Stimulated activated CD8-positive, alpha-beta memory T cell treated with anti-CD3 and anti-CD28 coated beads, Interleukin-15, amount 100 ng/mL, for 1 hour (primary cell): ENCODE measurements at regions not wholly inside any gene's neighbourhood (a gene's known extent, or its start where the extent isn't known, plus 50 kb on each side); places are given as distances from the start of the nearest gene placed in this dataset.

Source experiments
- DNase-seq: peaks from one replicate; pipeline ENCODE4 v3.0.0-alpha.2; 2020; ENCODE audit warnings: low read depth

DNA sequence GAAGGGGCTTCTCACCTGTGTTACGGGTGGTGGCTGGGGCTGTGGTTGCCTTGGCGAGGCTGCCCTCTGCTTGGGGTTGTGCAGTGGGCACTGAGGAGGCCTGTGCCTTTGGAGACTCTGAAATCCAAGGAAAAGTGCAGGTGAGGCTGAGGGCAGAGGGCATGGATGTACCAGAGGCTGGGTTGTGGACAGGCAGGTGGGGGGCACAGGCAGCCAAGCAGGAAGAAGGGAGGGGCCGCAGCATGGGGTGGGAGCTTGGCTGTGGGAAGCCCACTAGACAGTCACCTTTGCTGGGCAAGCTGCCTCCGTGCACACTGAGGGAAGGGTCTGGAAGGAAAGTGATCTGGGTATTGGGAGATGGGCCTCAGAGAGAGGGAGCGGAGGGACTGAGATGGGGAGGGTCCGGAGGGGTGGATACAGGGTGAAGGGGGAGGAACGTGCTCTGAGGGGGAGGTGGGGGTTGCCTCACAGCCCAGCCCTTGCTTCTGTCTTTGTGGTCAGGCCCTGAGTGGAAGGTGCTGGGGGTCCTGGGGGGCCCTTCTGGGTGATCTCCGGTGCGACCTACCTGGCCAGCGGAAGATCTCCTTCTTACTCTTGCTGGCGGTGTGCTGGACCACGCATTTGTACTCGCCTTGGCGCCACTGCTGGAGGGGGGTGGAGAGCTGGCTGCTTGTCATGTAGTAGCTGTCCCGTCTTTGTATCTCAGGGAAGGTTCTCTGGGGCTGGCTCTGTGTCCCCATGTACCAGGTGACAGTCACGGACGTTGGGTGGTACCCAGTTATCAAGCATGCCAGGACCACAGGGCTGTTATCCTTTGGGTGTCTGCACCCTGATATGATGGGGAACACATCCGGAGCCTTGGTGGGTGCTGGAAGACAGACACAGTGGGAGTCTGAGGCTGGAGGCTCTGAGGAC lies 318.7 kb downstream of the TMEM121 start:
- DNase-seq, result no peak

DNA sequence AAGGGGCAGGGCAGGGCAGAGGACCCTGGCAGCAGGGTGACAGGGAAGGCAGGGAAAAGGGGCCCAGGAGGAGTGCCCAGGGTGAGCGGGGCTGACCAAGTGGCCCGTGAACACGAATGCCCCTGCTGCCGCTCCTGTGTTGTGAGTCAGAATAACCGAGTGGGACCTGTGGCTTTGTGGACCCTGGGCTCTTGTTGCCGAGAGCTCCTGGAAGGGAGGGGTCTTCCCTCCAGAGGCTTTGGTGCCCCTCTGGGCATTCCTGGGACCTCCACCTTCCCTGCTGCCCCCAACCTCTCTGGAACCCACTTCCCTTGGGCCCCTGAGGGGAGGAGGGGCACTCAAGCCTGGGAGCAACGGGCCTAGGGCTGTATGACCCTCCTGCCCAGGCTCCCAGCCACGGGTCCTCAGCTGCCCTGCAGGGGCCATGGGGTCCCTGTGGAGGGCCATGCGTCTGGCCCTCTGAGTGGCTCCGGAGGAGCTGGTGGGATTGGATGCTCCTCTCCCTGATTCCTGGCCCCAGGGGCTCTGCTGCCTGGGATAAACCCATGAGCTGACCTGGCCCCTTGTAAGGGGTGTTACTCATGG lies 319.4 kb downstream of the TMEM121 start:
- no peak for DNase-seq

DNA sequence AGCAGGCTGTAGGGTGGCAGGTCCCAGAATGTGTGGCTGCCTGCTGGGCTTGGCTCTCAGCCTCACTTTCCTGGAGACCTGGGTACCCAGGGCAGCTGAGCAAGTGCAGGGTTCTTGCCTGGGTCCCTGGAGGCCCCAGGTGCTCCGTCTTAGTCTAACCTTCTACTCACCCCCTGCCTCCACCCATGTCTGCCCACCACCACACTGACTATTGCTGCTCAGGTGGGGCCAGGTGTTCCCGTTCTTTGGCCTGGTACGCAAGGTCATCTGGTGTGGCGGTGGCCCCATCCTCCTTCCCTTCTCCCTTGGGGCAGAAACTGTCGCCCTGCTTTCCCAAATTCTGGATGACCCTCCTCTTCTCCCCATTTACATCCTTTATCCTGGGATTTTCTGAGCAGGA lies 319.9 kb downstream of the TMEM121 start:
- no peak for DNase-seq

DNA sequence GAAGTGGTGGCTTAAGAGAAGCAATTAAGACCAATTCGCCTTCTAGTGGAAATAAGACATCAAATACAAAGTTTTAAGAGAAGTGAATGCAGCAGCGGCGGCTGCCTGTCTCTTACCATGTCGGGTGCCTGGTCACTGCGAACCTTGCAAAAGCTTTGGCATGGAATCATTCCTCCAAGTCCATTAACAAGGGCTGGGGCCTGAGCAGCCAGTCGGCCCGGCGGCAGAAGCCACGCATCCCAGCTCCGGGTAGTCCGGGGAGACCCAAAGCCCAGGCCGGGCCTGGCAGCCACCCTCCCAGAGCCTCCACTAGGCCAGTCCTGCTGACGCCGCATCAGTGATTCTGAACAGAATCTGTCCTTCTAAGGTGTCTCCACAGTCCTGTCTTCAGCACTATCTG lies 321.0 kb downstream of the TMEM121 start:
- DNase-seq, result no peak

DNA sequence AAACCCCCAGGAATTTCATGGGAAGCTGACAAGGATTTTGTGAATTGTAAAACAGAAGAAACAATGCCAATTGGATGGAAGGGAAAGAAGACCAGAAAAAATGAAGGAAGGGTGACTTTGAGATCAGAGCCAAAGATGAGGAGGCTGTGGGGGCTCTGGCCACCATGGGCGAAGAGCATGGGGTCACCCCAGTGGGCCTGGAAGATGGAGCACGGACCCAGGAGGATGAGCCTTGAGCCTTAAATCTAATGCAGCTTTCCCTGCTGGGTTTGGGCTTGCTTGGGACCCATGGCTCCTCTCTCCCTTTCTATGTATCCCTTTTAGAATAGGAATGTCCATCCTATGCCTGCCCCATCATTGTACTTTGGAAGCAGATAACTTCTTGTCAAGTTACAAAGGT lies 322.2 kb downstream of the TMEM121 start:
- DNase-seq, result no peak

DNA sequence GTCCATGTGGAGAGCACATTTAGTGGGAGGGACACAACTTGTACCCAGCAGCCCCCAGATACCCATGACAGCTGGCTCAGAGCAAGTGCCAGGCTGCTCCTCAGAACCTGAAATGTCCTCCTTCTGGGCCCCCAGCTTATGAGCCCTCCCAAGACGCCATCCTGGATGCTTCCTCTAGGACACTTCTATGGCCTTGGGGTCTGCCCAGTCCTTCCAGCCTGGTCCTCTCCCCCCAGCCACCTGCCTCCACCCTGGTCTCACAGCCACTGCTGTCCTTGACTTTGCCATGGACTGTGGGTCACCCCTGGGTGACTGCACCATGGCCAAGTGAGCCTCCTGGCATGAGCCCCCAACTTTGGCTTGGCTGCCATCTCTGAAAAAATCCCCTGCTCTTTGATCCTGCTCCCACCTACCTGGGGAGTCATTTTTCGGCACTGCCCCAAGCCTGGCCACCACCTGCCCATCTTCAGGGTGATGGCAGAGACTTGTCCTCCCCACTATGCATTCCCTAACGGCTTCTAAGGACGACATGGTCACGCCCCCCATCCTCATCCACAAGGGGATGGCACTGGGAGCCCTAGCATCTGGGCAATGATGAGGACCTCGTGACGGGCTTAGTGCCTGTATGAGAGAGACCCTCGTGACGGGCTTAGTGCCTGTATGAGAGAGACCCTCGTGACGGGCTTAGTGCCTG lies 323.7 kb downstream of the TMEM121 start:
- no peak for DNase-seq

DNA sequence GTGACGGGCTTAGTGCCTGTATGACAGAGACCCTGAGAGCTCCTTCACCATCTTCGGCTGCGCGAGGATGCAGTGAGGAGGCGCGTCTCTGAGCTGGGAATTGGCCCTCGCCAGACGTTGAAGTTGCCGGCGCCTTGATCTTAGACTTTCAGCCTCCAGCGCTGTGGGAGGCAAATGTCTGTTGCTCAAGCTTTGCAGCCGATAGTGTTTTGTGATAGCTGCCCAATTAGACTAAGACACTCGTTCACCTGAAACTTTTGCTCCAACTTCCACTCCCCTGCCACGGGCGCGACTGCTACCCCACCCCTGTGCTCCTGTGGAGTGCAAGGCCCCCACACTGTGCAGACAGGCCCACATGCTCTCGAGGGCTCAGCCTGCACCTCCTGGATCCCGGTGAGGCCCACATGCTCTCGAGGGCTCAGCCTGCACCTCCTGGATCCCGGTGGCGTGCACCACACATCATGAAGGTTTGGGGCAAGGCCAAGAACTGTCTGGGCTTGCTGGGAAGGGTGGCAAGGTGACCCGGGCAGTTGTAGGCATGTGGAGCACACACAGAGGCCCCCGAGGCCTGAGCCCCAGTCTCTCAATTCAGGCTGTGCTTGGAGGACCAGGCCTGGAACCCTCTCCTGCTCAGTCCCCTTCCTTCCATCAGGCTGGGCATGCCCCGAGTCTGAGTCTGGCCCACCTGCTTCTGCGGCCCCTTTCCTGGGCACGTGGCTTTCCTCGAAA lies 324.6 kb downstream of the TMEM121 start:
- no peak for DNase-seq

DNA sequence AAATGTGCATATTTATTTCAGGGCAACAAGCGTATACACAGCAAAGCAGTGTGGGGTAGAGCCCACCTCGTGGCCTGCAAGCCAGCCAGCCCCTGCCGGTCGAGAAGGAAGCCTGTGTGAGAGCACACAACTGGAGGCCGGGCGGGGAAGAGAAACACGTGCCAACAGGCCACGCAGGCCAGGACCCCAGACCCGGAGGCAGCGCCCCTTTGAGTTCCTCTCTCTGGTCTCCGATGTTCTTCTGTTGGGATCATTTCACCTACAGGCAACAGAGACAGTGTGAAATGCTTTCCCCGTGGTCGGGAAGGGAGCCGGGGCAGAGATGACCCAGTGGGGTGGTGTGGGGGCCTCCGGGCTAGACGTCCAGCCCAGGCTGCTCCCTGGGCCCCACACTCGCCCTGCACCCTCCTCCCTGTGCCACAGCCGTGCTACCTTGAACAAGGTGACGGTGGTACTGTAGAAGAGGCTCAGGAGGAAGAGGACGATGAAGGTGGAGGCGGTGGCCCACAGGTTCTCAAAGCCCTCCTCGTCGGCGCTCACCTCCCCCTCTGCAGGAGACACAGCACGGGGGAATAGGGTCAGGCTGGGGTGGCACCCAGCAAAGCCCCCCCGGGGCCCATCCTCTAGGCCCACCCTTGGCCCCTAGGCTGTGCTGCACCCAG lies 325.5 kb downstream of the TMEM121 start:
- no peak for DNase-seq

DNA sequence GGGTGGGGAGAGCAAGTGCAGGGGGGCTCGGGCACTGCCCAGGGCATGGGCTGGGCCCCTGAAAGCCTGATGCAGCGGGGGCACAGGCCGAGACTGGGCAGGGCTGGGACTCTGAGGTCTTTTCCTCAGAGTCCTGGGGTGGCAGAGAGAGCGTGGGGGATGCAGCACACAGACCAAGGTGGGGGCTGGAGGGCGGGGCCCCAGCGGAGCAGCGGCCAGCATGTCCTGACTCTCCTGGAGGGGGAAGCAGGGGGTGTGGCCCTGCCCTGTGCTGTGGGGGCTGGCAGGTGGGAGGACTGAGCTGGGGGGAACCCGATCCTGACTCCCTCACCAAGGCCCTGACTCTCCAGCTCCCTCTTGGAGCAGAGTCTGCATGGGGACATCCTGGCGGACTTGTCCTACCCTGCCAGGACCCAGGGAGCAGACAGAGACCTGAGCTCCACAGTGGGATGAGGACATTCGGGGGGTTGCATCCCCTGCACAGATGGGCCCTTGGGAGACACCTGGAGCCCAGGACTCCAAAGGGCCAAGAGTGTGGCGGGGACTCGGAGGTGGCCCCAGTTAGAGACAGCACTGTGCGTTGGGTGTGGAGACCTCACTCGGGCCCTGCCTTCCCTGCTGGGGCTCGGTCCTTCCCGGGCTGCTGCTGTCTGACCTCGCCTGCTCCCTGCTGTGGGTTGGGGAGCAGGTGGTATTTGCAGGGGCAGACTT lies 326.1 kb downstream of the TMEM121 start:
- no peak for DNase-seq

DNA sequence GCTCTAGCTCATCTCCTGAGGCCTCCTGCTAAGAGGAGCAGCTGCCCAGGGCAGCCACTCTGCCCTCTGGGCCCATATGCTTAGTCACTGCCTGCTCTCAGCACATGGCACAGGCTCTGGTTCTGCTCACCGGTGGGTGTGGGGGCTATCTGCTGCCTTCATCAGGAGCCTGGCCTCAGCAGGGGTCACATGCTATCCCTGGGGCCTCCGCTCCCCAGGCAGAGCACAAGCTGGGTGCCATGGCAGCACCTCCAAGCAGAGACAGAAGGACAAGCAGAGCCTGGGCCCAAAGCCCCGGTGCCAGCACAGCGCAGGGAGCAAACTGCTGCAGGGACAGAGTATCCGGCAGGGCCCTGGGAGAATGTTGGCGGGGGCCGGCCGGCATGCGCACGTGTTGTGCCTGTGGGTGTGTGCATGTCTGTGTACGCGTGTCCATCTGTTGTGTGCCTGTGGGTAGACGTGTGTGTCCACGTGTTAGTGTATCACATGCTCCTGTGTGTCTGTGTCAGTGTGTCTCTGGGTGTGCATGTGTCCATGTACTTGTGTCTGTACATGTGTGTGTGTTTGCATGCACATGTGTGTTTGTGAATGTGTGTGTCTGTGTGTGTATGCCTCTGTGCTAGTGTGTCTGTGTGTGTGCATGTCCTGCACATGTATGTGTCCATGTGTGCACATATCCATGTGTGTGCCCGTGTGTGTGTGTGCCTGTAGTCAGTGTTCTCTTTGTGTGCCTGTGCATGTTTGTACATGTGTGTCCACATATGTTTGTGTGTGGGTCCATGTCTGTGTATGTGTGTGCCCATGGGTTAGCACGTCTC lies 326.9 kb downstream of the TMEM121 start:
- no peak for DNase-seq

DNA sequence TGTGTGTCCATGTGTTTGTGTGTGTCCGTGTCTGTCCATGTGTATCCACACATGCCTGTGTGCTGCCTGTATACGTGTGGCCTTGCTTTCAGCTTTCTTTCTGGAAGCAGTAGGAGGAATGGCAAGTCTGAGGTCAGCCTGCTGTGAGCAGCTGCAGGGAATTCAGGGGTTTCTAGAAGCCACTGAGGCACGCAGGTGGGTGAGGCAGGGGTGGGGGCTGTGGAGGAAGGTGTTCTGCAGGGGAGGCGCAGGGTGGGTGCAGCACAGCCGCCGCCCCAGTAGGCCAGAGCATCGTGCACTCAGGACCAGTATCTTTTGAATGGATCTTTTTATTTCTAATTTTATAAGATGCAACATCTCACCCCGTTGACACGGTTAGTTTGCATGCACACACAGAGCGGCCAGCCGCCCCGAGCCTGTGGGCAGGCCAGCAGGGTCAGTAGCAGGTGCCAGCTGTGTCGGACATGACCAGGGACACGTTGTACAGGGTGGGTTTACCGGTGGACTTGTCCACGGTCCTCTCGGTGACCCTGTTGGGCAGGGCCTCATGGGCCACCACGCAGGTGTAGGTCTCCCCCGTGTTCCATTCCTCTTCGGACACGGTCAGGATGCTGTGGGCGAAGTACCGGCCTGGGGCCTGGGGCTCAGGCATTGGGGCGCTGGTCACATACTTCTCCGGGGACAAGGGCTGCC lies 327.7 kb downstream of the TMEM121 start:
- DNase-seq, result no peak

DNA sequence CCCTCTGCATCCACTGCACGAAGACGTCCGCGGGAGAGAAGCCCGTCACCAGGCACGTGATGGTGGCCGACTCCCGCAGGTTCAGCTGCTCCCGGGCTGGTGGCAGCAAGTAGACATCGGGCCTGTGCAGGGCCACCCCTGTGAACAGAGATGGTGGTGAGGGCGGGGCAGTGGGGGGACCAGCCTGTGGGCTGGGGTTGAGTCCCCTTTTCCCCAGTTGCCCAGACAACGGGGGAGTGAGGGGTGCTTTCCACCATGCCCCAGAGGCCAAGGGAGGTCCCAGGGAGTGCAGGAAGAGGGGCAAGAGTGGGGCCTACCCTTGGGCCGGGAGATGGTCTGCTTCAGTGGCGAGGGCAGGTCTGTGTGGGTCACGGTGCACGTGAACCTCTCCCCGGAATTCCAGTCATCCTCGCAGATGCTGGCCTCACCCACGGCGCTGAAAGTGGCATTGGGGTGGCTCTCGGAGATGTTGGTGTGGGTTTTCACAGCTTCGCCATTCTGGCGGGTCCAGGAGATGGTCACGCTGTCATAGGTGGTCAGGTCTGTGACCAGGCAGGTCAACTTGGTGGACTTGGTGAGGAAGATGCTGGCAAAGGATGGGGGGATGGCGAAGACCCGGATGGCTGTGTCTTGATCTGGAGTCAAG lies 328.3 kb downstream of the TMEM121 start:
- DNase-seq, result no peak

DNA sequence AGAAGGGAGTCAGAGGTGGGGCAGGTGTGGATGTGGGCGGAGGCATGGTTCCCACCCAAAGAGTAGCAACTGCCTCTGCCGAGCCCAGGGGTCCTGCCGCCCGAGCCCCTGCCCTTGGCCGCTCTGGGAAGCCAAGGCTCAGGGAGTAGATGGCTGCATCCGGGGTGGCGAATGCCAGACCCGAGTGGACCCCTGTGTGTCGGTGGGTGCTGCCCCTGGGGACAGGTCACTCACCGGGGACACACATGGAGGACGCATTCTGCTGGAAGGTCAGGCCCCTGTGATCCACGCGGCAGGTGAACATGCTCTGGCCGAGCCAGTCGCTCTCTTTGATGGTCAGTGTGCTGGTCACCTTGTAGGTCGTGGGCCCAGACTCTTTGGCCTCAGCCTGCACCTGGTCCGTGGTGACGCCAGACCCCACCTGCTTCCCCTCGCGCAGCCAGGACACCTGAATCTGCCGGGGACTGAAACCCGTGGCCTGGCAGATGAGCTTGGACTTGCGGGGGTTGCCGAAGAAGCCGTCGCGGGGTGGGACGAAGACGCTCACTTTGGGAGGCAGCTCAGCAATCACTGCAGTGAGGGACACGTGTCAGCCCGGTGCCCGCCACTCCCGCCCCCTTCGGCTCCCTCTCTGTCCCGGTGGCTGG lies 329.0 kb downstream of the TMEM121 start:
- DNase-seq, result no peak

DNA sequence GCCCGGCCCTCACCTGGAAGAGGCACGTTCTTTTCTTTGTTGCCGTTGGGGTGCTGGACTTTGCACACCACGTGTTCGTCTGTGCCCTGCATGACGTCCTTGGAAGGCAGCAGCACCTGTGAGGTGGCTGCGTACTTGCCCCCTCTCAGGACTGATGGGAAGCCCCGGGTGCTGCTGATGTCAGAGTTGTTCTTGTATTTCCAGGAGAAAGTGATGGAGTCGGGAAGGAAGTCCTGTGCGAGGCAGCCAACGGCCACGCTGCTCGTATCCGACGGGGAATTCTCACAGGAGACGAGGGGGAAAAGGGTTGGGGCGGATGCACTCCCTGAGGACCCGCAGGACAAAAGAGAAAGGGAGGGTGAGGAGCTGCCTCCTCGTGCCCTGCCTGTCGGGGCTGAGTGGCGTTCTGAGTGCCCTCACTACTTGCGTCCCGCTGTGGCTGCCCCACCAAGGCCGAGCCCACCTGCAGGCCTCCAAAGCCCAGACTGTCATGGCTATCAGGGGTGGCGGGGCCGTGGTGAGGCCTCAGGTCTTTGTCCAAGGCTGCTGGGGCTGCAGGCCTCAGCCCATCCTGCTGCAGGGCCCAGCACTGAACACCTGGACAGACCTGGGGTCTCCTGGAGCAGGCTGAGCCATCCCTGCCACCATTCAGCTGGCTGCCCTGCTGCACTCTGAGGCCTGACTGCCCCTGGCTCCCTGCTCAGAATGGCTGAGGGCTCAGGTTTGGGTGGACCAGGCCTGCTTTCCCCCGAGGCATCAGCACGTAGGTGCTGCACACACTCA lies 329.7 kb downstream of the TMEM121 start:
- DNase-seq, result no peak

DNA sequence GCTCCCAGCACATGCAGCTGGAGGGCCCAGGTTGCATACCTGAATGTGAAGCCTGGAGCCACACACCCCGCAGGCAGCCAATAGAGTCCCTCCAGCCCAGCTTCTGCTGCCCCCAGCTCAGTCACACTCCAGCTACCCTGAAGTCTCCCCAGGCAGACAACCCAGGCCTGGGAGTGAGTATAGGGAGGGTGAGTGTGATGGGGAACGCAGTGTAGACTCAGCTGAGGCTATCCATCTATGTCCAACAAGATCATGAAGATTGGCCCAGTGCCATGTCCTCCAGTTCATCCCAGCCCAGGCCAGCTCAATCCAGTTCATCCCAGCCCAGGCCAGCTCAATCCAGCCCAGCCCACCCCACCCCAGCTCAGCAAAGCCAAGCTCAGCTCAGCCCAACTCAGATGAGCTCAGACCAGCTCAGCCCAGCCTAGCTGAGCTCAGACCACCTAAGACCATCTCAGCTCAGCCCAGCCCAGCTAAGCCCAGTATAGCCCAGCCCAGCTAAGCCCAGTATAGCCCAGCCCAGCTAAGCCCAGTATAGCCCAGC lies 330.4 kb downstream of the TMEM121 start:
- DNase-seq, result no peak

DNA sequence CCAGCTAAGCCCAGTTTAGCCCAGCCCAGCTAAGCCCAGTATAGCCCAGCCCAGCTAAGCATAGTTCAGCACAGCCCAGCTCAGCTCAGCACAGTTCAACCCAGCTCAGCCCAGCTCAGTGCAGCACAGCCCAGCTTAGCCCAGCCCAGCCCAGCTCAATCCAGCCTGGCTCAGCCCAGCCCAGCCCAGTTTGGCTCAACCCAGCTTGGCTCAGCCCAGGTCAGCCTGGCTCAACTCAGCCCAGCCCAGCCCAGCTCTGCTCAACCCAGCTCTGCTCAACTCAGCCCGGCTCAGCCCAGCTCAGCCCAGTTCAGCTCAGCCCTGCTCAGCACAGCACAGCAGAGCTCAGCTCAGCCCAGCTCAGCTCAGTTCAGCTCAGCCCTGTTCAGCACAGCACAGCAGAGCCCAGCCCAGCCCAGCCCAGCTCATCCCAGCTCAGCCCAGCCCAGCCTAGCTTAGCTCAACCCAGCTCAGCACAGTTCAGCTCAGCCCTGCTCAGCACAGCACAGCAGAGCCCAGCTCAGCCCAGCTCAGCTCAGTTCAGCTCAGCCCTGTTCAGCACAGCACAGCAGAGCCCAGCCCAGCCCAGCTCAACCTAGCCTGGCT lies 330.9 kb downstream of the TMEM121 start:
- DNase-seq, result no peak
